AG09319 (cell line): ENCODE measurements at regions not wholly inside any gene's neighbourhood (a gene's known extent, or its start where the extent isn't known, plus 50 kb on each side); places are given as distances from the start of the nearest gene placed in this dataset.

ENCODE experiments used
- DNase-seq: peaks from one replicate; pipeline ENCODE4 v3.0.0-alpha.2; 2010; ENCODE audit warnings: low read depth; ENCODE audit errors: extremely low read depth
- CTCF ChIP-seq: IDR thresholded peaks from 2 replicates; pipeline ENCODE4 v1.5.1; 2011; ENCODE audit warnings: low read depth, mild to moderate bottlenecking, inconsistent platforms, low read length, moderate library complexity

DNA sequence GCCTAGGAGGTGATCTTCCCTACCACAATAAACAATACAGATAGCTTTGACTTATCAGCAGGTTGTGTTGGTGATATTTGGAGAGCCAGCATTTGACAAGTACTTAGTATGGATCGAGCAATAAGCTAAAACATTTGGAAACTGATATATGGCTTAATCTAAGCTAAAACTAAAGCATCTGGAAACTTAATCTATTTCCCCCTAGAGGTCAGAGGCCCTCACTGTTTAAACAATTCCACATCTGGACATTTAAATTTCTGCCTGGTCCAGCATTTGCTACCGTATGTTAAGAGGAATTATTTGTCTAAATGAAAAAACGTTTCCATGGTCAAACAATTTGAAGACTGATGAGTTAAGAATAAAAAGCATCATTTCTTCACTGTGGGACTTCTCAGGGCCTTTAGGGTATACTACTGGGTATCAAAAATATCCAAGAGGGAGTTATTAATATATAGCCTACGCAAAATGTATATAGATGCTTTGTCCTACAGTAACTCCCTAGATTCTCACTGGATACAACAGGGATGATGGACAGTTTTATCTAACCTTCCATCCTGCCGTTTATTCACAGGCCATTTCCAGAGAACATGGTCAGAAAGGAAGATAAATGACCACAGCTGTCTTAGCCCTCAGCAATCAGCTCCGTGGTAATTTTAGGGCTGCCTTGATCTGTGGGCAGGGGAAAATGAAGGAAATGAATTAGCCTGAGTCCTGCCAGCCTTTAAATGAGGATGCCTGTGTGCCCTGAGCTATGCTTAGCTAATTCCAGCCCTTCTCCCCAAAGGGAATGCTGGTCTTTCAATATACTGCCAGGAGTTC, 135.4 kb upstream of the NUDT4 start:
- TF ChIP-seq CTCF: no peak
- no peak for DNase-seq

GRCh38 chr12:93243382-93243688, 134.4 kb upstream of the NUDT4 start:
- no peak for TF ChIP-seq CTCF
- no peak for DNase-seq

DNA sequence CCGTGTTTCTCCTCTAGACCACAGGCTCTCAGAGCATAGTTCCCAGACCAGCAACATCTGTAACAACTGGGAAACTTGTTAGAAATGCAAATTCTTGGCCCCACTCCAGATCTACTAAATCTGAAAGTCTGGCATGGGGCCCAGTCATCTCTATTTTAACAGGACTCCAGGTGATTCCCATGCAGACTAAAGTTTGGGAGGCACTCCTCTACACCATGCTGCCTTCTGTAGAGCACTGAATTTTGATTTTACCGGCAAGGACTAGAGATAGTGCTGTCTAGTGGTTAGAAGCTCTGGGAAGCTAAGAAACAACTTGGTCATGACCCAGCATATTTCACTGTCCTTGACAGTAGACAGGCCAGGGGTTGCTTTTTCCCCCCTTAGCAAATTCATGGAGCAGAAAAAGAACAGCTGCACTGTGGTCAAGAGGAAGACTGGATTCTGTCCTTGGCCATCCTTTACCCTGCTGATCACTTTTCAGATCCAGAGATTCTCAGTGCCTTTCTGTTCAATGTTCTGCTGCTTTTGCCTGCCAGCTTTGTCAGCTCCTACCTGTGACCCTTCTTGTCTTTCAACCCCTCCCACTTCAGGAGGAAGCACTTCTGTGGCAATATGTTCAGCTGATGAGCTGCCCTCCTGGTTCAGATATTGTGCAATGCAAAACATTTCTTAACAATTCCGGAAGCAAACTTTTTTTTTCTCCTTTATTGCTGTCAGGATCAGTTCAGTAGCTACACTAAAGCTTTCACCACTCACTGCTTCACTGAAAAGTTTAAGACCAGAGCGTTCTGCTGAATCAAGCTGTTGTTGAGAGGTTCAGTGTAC, 133.8 kb upstream of the NUDT4 start:
- no peak for DNase-seq
- TF ChIP-seq CTCF: no peak

DNA sequence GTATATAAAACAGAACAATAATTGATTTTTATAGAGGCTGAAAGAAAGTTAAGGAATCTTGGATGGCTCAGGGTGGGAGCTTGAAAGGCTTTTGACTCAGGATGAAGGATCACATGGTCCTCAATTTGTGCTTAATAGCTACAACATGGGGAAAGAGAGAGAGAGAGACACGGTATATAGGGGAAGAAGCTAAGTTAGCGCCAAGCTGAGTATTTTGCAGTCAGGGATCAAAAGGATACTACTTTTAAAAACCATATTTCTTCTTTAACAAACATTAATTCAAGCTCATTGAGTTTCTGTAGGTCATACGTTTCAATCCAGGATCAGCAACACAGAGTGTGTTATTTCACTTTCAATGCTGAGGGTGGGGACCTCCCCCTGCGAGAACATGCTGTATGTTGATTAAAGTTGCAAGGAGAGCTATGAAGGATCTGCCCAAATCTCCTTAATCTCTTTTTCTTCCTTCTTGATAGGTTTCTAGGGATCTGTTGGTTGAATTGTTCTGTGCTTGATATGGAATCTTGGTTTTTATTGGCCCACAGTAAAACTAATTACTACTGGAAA, 133.1 kb upstream of the NUDT4 start:
- TF ChIP-seq CTCF: no peak
- DNase-seq: no peak

- TF ChIP-seq CTCF: no peak
- DNase-seq: no peak
Observed at GRCh38 chr12:93245543-93245942, 132.2 kb upstream of the NUDT4 start.

- DNase-seq: no peak
- no peak for TF ChIP-seq CTCF
Observed at GRCh38 chr12:93247313-93247991, 130.3 kb upstream of the NUDT4 start.
